Neural progenitor cell (in vitro differentiated cells): ENCODE measurements at regions not wholly inside any gene's neighbourhood (a gene's known extent, or its start where the extent isn't known, plus 50 kb on each side); places are given as distances from the start of the nearest gene placed in this dataset.

Experiments
- CTCF ChIP-seq: fragments of 200-600 bp; sonication (generic); IDR thresholded peaks from 2 replicates; pipeline ENCODE4 v1.5.1; 2017; ENCODE audit warnings: antibody characterized with exemption, mild to moderate bottlenecking
- EZH2 ChIP-seq: fragments of 200-600 bp; sonication (generic); IDR thresholded peaks from 2 replicates; pipeline ENCODE4 v1.6.1; 2017; ENCODE audit warnings: antibody characterized with exemption, mild to moderate bottlenecking, moderate library complexity
- EZH2phosphoT487 ChIP-seq: fragments of 200-600 bp; sonication (generic); IDR thresholded peaks from 2 replicates; pipeline ENCODE4 v1.6.1; 2017; ENCODE audit warnings: antibody characterized with exemption

GRCh38 chr12:19894803-19895202, 455.5 kb downstream of the AEBP2 start:
- TF ChIP-seq EZH2phosphoT487 (no peak), CTCF (no peak), EZH2 (no peak)
